ENCODE measurements at regions not wholly inside any gene's neighbourhood (a gene's known extent, or its start where the extent isn't known, plus 50 kb on each side); places are given as distances from the start of the nearest gene placed in this dataset.

DNA sequence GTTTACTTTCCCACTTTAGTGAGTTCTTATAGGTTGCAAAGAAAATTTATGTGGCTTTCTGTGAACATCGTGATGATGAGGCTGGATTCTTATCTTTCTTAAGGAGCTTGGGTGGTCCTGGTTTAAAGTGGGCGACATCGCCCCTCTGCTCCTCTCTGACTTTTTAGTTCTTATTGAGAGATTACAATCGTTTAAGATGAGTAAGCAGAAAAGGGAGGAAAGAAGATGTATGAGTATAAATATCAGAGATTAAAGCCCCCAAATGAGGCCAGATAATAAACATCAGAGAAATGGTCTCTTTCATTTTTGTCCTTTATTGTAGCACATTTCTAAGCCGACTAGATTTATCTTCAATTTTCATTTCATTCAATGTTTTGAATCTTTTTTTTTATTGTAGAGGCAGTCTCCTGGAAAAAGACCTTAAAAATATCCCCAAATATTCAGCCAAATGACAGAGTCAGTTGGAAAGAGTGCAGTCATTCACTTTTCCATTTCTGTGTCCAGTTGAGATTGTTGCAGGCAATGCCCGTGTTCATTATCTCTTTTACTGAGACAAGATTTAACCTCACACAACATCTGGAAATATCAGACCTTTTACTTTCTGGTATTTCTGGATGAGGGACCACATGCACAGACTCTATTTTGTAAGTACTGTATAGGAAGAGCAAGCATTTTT lies 62.0 kb upstream of the PDE7B start:
- Histone ChIP-seq H3K36me3 (no peaks in the 10 kb centered on the region), H3K9me3 (replicated peaks) (no peaks in the 10 kb centered on the region), H3K27me3 (replicated peaks) (no peaks in the 10 kb centered on the region)

GRCh38 chr6:135791441-135791840 lies 60.1 kb upstream of the PDE7B start:
- no peaks in the 10 kb centered on the region for H3K36me3 ChIP-seq
- DNase-seq (ENCODE audit: low read depth in 1 of 2, low spot score in 2 of 2): no peak
- no peaks in the 10 kb centered on the region for H3K27me3 ChIP-seq (replicated peaks)
- H3K4me1 ChIP-seq (replicated peaks): no peaks in the 10 kb centered on the region
- H3K9me3 ChIP-seq (replicated peaks): no peaks in the 10 kb centered on the region
- no peak overlapping the region for H3K27ac ChIP-seq
- H3K4me3 ChIP-seq: no peak overlapping the region

More for the DNA sequence above, 62.0 kb upstream of the PDE7B start:
- no peak for DNase-seq (ENCODE audit: low read depth in 1 of 2, low spot score in 2 of 2)
- H3K4me3 ChIP-seq: no peak overlapping the region
- no peak overlapping the region for H3K27ac ChIP-seq
- H3K4me1 ChIP-seq (replicated peaks): no peaks in the 10 kb centered on the region

DNA sequence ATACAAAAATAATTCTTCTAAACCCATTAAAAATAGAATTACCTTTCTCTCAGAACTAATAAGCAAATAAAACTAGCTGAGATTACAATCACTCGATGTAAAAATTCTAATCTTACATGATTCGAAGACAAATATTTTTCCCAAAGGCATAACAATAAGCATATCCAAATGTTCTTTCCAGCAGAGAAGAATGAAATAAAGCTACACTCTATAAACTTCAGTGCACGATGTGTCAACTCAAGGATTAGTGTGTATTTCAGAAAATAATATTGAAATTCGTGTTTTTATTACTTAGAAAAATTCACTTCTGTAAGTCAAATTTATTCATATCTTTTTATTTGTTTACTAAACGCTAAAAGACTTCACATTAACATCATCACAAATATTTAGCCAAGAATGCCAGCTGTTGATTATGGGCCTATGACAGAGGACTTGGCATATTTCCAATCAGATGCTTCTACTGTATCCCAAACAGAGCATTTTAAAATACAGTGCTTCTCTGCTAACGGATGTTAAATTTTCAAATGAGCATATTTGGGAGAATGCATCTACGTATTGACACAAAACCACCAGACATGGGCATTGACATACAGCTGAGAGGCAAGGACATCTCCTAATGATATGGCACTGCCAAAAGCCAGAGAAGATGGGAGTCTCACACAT lies 54.7 kb upstream of the PDE7B start:
- no peaks in the 10 kb centered on the region for H3K36me3 ChIP-seq
- no peaks in the 10 kb centered on the region for H3K27me3 ChIP-seq (replicated peaks)
- H3K4me3 ChIP-seq: no peak overlapping the region
- no peak for DNase-seq (ENCODE audit: low read depth in 1 of 2, low spot score in 2 of 2)
- H3K4me1 ChIP-seq (replicated peaks): no peaks in the 10 kb centered on the region
- H3K27ac ChIP-seq: no peak overlapping the region
- H3K9me3 ChIP-seq (replicated peaks): no peaks in the 10 kb centered on the region

DNA sequence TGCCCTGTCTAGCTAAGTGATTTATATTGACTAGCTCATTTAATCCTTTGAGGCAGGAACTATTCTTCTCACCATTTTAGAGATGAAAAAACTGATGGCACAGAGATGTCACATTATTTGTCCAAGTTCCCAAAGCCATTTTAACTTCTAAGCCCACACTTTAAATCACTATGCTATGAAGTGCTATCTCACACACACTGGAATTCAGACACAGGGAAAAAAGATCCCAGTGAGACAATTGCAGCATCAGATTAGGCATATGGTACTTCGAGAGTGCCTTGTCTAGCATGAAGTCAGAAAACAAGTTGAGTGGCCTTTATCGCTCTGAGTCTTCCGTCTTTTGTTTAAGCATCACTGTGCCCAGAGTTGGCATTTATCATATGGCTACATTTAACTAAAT lies 54.1 kb upstream of the PDE7B start:
- DNase-seq (ENCODE audit: low read depth in 1 of 2, low spot score in 2 of 2): no peak
- Histone ChIP-seq H3K4me3 (no peak overlapping the region), H3K27me3 (replicated peaks) (no peaks in the 10 kb centered on the region), H3K4me1 (replicated peaks) (no peaks in the 10 kb centered on the region), H3K9me3 (replicated peaks) (no peaks in the 10 kb centered on the region), H3K36me3 (no peaks in the 10 kb centered on the region), H3K27ac (no peak overlapping the region)

GRCh38 chr6:135798751-135799515 lies 52.6 kb upstream of the PDE7B start:
- Histone ChIP-seq H3K9me3 (replicated peaks) (no peaks in the 10 kb centered on the region), H3K27me3 (replicated peaks) (no peaks in the 10 kb centered on the region), H3K36me3 (no peaks in the 10 kb centered on the region), H3K4me3 (no peak overlapping the region), H3K4me1 (replicated peaks) (no peaks in the 10 kb centered on the region), H3K27ac (no peak overlapping the region)
- DNase-seq (ENCODE audit: low read depth in 1 of 2, low spot score in 2 of 2): no peak

Measured in SJSA1 (cell line).